Esophagus muscularis mucosa (tissue), 4 donors: ENCODE measurements at regions not wholly inside any gene's neighbourhood (a gene's known extent, or its start where the extent isn't known, plus 50 kb on each side); places are given as distances from the start of the nearest gene placed in this dataset.
A peak's percentile ranks its signal among the peaks of the same experiment; 100 is the strongest.

ENCODE experiments used
- DNase-seq: peaks from one replicate; pipeline ENCODE4 v3.0.0-alpha.2; 2017; ENCODE audit errors: extremely low spot score
- H3K27ac ChIP-seq, 4 donors: fragments of 200-600 bp; sonication (generic); replicated peaks in 1 of 4; 1 replicate in 3 of 4; 2 replicates in 1 of 4; pipeline ENCODE4 v1.5.1; 2016 to 2019; ENCODE audit warnings: mild to moderate bottlenecking in 1 of 4
- H3K27me3 ChIP-seq, 4 donors: fragments of 200-600 bp; sonication (generic); one replicate each; pipeline versions ENCODE4 v1.5.1 to v1.6.0; 2016 to 2019
- H3K36me3 ChIP-seq, 4 donors: fragments of 200-600 bp; sonication (generic); one replicate each; pipeline ENCODE4 v1.5.1; 2016 to 2019
- H3K4me1 ChIP-seq, 4 donors: fragments of 200-600 bp; sonication (generic); one replicate each; pipeline ENCODE4 v1.5.1; 2016 to 2019
- H3K4me3 ChIP-seq, 4 donors: fragments of 200-600 bp; sonication (generic); 1 replicate in 2 of 4; 2 replicates in 2 of 4; pipeline ENCODE4 v1.5.1; 2016 to 2019; ENCODE audit warnings: mild to moderate bottlenecking in 4 of 4, moderate library complexity in 1 of 4
- H3K9me3 ChIP-seq, 4 donors: fragments of 200-600 bp; sonication (generic); 1 replicate in 3 of 4; 2 replicates in 1 of 4; pipeline ENCODE4 v1.5.1; 2016 to 2019
- CTCF ChIP-seq, 3 experiments: fragments of 200-600 bp in 2 of 3; fragments of 450-650 bp in 1 of 3; sonication (generic) in 2 of 3; IDR thresholded peaks; one replicate each; pipeline ENCODE4 v1.5.1; 2017 to 2019; ENCODE audit warnings: antibody characterized with exemption in 3 of 3, mild to moderate bottlenecking in 2 of 3, moderate library complexity in 1 of 3
- EP300 ChIP-seq: sonication (generic); formaldehyde crosslinking; IDR thresholded peaks from one replicate; pipeline ENCODE4 v1.6.1; 2017; ENCODE audit warnings: antibody characterized with exemption
- POLR2A ChIP-seq: fragments of 450-650 bp; IDR thresholded peaks from one replicate; pipeline ENCODE4 v1.6.1; 2017; ENCODE audit warnings: antibody characterized with exemption, moderate library complexity, mild to moderate bottlenecking, low read depth
- POLR2AphosphoS5 ChIP-seq, 2 donors: sonication (generic); formaldehyde crosslinking; IDR thresholded peaks; one replicate each; pipeline ENCODE4 v1.6.1; 2017; ENCODE audit warnings: antibody characterized with exemption in 2 of 2
- WGBS: methylation state at CpG from one replicate; pipeline ENCODE4 v1.1.5; 2018; 5-methylcytosine and 5-hydroxymethylcytosine counted together
- intact Hi-C: fragments of 100-400 bp; cut with DNase I; formaldehyde crosslinking; loops from one replicate; pipeline ENCODE4 v1.15.1; 2023

GRCh38 chr4:1473718-1474117, 67.5 kb upstream of the NKX1-1 start:
- 83% methylated on average over 8 of the region's 8 CpGs for WGBS
- TF ChIP-seq EP300: no peak
- no peak for TF ChIP-seq CTCF (IDR thresholded peaks at IDR 0.05)
- TF ChIP-seq POLR2A: no peak
- TF ChIP-seq POLR2AphosphoS5 (IDR thresholded peaks at IDR 0.05): no peak
- Histone ChIP-seq H3K36me3 (no peaks in the 10 kb centered on the region), H3K4me3 (no peak overlapping the region), H3K4me1 (peaks cover 3 to 14% (median 11%) of the 10 kb centered on the region in 4 donors), H3K27ac (no peak overlapping the region), H3K9me3 (no peaks in the 10 kb centered on the region), H3K27me3 (peaks cover 0 to 63% (median 22%) of the 10 kb centered on the region in 4 donors)
- no peak for DNase-seq
- intact Hi-C loops: no loop called here

- intact Hi-C loops: no loop called here
- Histone ChIP-seq H3K4me3 (no peak overlapping the region), H3K36me3 (no peaks in the 10 kb centered on the region), H3K4me1 (peaks cover 3 to 14% (median 11%) of the 10 kb centered on the region in 4 donors), H3K9me3 (no peaks in the 10 kb centered on the region), H3K27ac (no peak overlapping the region), H3K27me3 (peaks cover 0 to 65% (median 22%) of the 10 kb centered on the region in 4 donors)
- WGBS: 100% methylated on average over 1 of the region's 9 CpGs
- TF ChIP-seq EP300: no peak
- no peak for DNase-seq
These were observed 66.8 kb upstream of the NKX1-1 start for GRCh38 chr4:1472911-1473518.

- Histone ChIP-seq H3K9me3 (no peaks in the 10 kb centered on the region), H3K27me3 (peaks cover 0 to 65% (median 22%) of the 10 kb centered on the region in 4 donors), H3K36me3 (no peaks in the 10 kb centered on the region), H3K4me1 (peaks cover 3 to 14% (median 11%) of the 10 kb centered on the region in 4 donors), H3K27ac (no peak overlapping the region), H3K4me3 (peak overlapping the region in 2 of 4 donors; percentile 12 to 15)
- 24% methylated on average over 7 of the region's 58 CpGs for WGBS
- intact Hi-C loops: no loop called here
- TF ChIP-seq POLR2A (no peak), EP300 (no peak), POLR2AphosphoS5 (IDR thresholded peaks at IDR 0.05) (no peak), CTCF (IDR thresholded peaks at IDR 0.05) (no peak)
- no peak for DNase-seq
These were observed 66.0 kb upstream of the NKX1-1 start for GRCh38 chr4:1472148-1472797.

- DNase-seq: no peak
- TF ChIP-seq POLR2A: no peak
- TF ChIP-seq POLR2AphosphoS5 (IDR thresholded peaks at IDR 0.05): no peak
- no peaks in the 10 kb centered on the region for H3K36me3 ChIP-seq
- intact Hi-C loops: no loop called here
- H3K4me3 ChIP-seq: peak overlapping the region in 2 of 4 donors; percentile 12 to 15
- H3K27me3 ChIP-seq: peaks cover 0 to 68% (median 22%) of the 10 kb centered on the region in 4 donors
- H3K27ac ChIP-seq: no peak overlapping the region
- peaks cover 3 to 14% (median 11%) of the 10 kb centered on the region in 4 donors for H3K4me1 ChIP-seq
- 20% methylated on average over 1 of the region's 55 CpGs for WGBS
- H3K9me3 ChIP-seq: no peaks in the 10 kb centered on the region
These were observed 65.4 kb upstream of the NKX1-1 start for GRCh38 chr4:1471443-1472147.

- intact Hi-C loops: no loop called here
- 71% methylated on average over 10 of the region's 12 CpGs for WGBS
These were observed 64.7 kb upstream of the NKX1-1 start for GRCh38 chr4:1470816-1471442.

More at GRCh38 chr4:1470816-1471442, 64.7 kb upstream of the NKX1-1 start:
- no peak for DNase-seq
- Histone ChIP-seq H3K9me3 (no peaks in the 10 kb centered on the region), H3K4me3 (no peak overlapping the region), H3K27ac (no peak overlapping the region), H3K36me3 (no peaks in the 10 kb centered on the region), H3K4me1 (peaks cover 3 to 14% (median 11%) of the 10 kb centered on the region in 4 donors), H3K27me3 (peaks cover 0 to 75% (median 22%) of the 10 kb centered on the region in 4 donors)
- no peak for TF ChIP-seq EP300
- TF ChIP-seq POLR2AphosphoS5 (IDR thresholded peaks at IDR 0.05): no peak
- TF ChIP-seq POLR2A: no peak
- TF ChIP-seq CTCF (IDR thresholded peaks at IDR 0.05): no peak
